Stimulated activated CD8-positive, alpha-beta memory T cell treated with anti-CD3 and anti-CD28 coated beads, Interleukin-7, amount 100 ng/mL, for 48 hours (primary cell): ENCODE measurements at regions not wholly inside any gene's neighbourhood (a gene's known extent, or its start where the extent isn't known, plus 50 kb on each side); places are given as distances from the start of the nearest gene placed in this dataset.

Experiments
- DNase-seq, 2 donors: peaks; one replicate each; pipeline ENCODE4 v3.0.0-alpha.2; 2020; ENCODE audit warnings: low read depth in 1 of 2; ENCODE audit errors: extremely low read depth in 1 of 2

- no peak for DNase-seq
Measured at GRCh38 chr4:17301266-17301665, 210.6 kb downstream of the QDPR start.

GRCh38 chr4:17296921-17297890, 214.7 kb downstream of the QDPR start:
- DNase-seq: no peak

- no peak for DNase-seq
Measured at GRCh38 chr4:17293901-17294300, 218.0 kb downstream of the QDPR start.

- no peak for DNase-seq
Measured at GRCh38 chr4:17288151-17288550, 223.7 kb downstream of the QDPR start.

- no peak for DNase-seq
Measured at GRCh38 chr4:17286752-17287460, 225.0 kb downstream of the QDPR start.

- DNase-seq: no peak
Measured at GRCh38 chr4:17285747-17286146, 226.1 kb downstream of the QDPR start.

GRCh38 chr4:17284323-17285175, 227.3 kb downstream of the QDPR start:
- no peak for DNase-seq

DNA sequence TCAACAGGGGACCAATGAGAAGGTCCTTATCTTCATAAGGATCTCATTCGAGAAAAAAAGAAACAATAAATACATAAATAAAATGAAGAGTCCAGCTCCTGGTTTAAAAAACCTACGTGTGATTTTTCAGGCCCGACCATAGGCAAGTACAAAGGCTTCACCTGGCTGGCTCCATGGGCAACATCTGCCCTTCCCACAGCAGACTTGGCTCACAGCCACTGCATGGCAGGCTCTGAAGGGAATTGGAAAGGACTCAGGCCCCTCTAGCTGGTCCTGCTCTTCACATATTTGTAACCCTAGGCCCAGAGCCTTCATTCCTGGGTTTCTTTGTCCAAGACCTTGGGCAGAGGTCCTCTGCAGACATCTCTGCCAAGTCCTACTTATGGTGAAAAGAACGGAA, 228.1 kb downstream of the QDPR start:
- no peak for DNase-seq

DNA sequence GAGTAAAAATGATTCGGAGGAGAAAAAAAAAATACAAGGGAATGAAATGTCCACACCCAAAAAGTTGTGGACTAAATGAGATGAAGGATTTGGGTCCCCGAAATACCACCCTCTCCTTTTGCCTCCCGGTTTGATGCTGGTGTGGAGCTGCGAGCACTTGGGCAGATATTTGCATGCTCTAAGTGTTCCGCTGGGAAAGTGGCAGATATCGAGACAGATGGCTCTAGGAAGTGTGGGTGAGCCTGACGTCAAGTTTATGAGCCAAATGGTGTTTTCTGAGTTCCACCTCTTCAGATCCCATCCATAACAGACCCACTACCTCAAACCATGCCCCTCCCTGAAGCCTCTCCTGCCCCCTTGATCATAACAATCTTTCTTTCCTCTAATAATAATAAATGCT, 228.6 kb downstream of the QDPR start:
- DNase-seq: no peak

DNA sequence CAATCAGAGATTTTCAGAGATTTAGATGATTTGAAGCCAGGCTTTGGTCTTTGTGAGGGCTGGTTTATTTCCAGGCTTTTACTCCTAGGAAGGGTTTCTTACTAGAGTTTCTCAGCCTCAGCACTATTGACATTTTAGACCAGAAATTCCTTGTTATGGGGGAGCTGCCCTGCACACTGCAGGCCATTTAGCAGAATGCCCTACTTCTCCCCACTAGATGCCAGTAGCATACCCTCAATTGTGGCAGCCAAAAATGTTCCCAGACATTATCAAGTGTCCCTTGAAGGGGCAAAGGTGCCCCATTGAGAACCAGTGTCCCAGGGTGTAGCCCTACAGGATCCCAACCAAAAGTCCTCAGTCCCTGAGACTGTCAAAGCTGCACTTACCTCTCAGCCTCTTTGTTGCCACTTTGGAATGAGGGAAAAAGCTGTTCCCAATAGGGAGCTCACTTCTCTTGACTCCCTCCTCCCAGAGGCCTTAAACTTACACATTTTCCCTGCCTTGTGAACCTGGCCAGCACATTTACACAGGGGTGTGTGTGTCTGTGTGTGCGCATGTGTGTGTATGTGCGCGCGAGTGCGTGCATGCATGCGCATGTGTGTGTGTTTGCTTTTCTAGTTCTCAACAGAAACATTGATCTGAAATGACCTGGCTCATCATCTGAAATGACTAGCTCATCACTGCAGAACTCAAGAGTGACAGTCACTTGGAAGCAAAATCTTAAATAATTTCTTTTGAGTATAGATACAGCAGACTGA, 231.4 kb downstream of the QDPR start:
- no peak for DNase-seq

GRCh38 chr4:17276776-17277175, 235.1 kb downstream of the QDPR start:
- DNase-seq: no peak

DNA sequence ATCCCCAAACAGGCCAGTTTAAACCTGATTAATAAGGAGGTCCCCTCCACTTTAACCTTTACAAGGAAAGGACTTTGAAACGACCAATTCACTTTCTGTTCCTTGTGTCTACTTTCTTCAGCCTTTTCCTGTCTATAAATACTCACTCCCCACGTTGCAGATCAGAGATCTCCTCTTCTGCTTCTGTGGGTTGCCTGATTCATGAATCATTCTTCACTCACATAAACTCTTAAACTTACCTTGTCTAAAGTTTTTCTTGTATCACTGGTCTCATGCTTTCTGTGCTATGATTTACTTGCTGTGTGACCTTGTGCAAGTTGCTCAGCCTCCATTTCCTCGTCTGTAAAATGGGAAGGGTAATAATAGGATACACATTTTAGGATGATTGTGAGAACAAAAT, 236.1 kb downstream of the QDPR start:
- no peak for DNase-seq

DNA sequence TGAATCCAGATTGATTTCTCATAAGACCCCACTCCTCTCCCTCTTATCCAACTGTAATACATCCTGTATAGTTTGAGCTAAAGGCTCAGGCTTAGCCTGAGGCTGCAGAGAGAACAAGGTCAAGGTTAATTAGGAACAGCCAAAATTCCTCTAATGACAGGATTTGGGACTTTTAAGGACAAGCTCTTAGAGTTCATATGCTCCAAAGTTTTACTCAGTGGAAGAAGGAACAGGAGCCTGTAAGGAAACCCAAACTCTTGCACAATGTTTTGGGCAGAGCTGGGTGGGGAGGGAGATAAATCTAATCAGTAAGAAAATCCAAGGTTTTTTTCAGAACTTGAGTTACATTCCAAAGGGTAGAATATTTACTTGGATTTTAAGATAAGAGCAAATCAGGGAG, 238.8 kb downstream of the QDPR start:
- DNase-seq: no peak

DNA sequence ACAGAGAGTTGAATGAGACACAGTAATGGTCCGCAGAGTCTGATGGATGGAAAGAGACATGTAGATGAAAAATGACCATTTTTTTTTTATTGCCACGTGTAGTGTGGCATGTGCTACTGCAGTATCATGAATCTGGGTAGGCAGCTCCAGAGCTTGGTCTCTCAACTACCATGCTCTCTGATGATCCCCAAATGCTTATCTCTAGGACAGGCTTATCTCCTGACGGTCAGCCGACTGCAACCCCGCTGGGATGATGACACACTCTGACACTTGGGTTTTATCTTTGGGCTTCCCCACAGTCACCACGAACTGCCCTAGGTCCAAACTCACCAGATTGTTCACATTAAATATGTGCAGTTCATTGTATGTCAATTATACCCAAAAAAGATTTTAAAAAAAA, 239.7 kb downstream of the QDPR start:
- no peak for DNase-seq

DNA sequence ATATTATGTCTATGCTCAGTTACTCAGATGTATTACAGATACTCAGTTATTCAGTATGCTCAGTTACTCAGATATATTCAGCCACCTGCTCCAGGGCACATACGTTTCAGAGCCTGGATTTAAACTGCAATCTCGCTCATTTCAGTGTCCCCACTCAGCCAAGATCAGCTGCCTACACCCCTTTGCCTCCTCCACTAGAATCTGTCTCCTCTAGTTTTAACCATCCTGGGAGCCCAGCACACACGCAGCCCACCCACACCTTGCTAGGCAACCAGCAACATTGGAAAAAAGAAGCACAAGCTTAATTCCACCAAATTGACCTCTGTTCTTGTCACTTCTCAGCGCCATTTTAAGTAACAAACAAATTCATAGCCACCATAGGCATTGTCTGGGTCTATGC, 246.2 kb downstream of the QDPR start:
- DNase-seq: no peak

DNA sequence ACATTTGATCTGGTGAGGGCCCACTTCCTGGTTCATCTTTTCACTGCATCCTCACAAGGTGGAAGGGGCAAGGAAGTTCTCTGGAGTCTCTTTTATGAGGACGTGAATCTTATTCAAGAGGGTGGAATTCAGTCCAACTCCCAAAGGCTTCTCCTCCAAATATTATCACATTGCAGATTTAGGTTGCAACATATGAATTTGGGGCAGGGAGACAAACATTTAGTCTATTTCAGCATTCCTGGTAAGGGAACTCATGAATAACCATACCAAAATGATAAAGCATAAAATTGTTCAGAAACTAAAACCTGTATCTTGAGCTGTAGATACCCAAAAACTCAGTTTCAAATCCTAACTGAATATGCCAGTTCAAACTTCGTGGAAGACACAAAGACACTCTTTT, 246.8 kb downstream of the QDPR start:
- DNase-seq: no peak

- DNase-seq: no peak
Measured at GRCh38 chr4:17260166-17260907, 251.6 kb downstream of the QDPR start.

- no peak for DNase-seq
Measured at GRCh38 chr4:17258106-17258505, 253.8 kb downstream of the QDPR start.

DNA sequence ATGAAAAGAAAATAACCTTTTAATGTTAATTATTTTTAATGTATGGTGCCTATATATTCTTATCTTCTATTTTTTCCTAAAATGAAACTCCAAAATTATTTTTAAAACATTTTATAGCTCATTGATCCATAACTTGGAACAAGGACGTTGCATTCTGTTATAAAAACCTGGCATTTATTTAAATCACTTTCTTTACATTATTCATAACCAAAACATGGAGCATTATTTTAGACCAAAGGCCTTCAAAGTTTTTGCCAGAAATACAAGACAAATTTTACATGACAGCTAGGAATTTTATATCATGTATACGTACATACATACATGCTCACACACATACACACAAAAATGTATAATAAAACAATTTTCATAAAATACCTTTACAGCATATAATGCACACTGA, 259.8 kb downstream of the QDPR start:
- DNase-seq: no peak

- DNase-seq: no peak
Measured at GRCh38 chr4:17251101-17251500, 260.8 kb downstream of the QDPR start.
